ENCODE measurements at regions not wholly inside any gene's neighbourhood (a gene's known extent, or its start where the extent isn't known, plus 50 kb on each side); places are given as distances from the start of the nearest gene placed in this dataset.

GRCh38 chr9:117779760-117780159 is 75.6 kb downstream of the TLR4 start:
- Histone ChIP-seq H2AFZ (ENCODE audit: control insufficient read depth, low read length) (no peak overlapping the region), H3K4me2 (ENCODE audit: control insufficient read depth, extremely low read depth, insufficient read depth, low read depth, low read length) (no peak overlapping the region), H3K4me3 (ENCODE audit: control insufficient read depth in 2 of 3, extremely low read depth in 1 of 3, insufficient read depth in 2 of 3, low read depth in 1 of 3, low read length in 3 of 3) (no peak overlapping the region), H3K9ac (ENCODE audit: control insufficient read depth, extremely low read depth, insufficient read depth, low read length) (no peak overlapping the region), H3K9me1 (ENCODE audit: control insufficient read depth, extremely low read depth, insufficient read depth, low read length) (no peaks in the 10 kb centered on the region), H3K36me3 (ENCODE audit: control insufficient read depth in 2 of 2, extremely low read depth in 1 of 2, insufficient read depth in 2 of 2, low read length in 2 of 2) (no peaks in the 10 kb centered on the region), H4K20me1 (ENCODE audit: control insufficient read depth, extremely low read depth, insufficient read depth, low read length) (no peaks in the 10 kb centered on the region), H3K4me1 (ENCODE audit: control insufficient read depth, extremely low read depth, insufficient read depth, low read length) (no peaks in the 10 kb centered on the region), H3K27ac (ENCODE audit: control insufficient read depth, insufficient read depth, low read length) (no peak overlapping the region), H3K79me2 (ENCODE audit: control insufficient read depth, insufficient read depth, low read length) (no peaks in the 10 kb centered on the region), H3K27me3 (ENCODE audit: control insufficient read depth, extremely low read depth, insufficient read depth, low read length) (no peaks in the 10 kb centered on the region), H3K9me3 (ENCODE audit: control insufficient read depth, low read depth, low read length) (no peaks in the 10 kb centered on the region)
- dilution Hi-C loops (cut with MboI; ENCODE audit: extremely low pct_ligation_motif_present, low sequenced_read_pairs), result no loop called here
- FAIRE-seq, result no peak
- no peak for TF ChIP-seq CTCF (optimal IDR thresholded peaks at IDR 0.05 in 1 of 3, IDR thresholded peaks at IDR 0.05 in 1 of 3, conservative IDR thresholded peaks at IDR 0.05 in 1 of 3; ENCODE audit: extremely low read depth in 1 of 3, insufficient read depth in 2 of 3, low read length in 3 of 3)
- no peak for TF ChIP-seq EZH2 (IDR thresholded peaks at IDR 0.05; ENCODE audit: low read length)
- DNase-seq (ENCODE audit: low read depth, low spot score), result no peak

GRCh38 chr9:117782931-117783788 is 79.0 kb downstream of the TLR4 start:
- DNase-seq (ENCODE audit: low read depth, low spot score) (no peak), FAIRE-seq (peak; percentile 5)
- Histone ChIP-seq H3K79me2 (ENCODE audit: control insufficient read depth, insufficient read depth, low read length) (no peaks in the 10 kb centered on the region), H3K4me3 (ENCODE audit: control insufficient read depth in 2 of 3, extremely low read depth in 1 of 3, insufficient read depth in 2 of 3, low read depth in 1 of 3, low read length in 3 of 3) (peak overlapping the region in 2 of 3 experiments; percentile 31 to 61), H2AFZ (ENCODE audit: control insufficient read depth, low read length) (peak overlapping the region; percentile 94), H3K9me1 (ENCODE audit: control insufficient read depth, extremely low read depth, insufficient read depth, low read length) (no peaks in the 10 kb centered on the region), H3K27ac (ENCODE audit: control insufficient read depth, insufficient read depth, low read length) (no peak overlapping the region), H3K27me3 (ENCODE audit: control insufficient read depth, extremely low read depth, insufficient read depth, low read length) (no peaks in the 10 kb centered on the region), H3K4me2 (ENCODE audit: control insufficient read depth, extremely low read depth, insufficient read depth, low read depth, low read length) (peak overlapping the region; percentile 68), H3K4me1 (ENCODE audit: control insufficient read depth, extremely low read depth, insufficient read depth, low read length) (no peaks in the 10 kb centered on the region), H4K20me1 (ENCODE audit: control insufficient read depth, extremely low read depth, insufficient read depth, low read length) (no peaks in the 10 kb centered on the region), H3K9me3 (ENCODE audit: control insufficient read depth, low read depth, low read length) (no peaks in the 10 kb centered on the region), H3K9ac (ENCODE audit: control insufficient read depth, extremely low read depth, insufficient read depth, low read length) (no peak overlapping the region), H3K36me3 (ENCODE audit: control insufficient read depth in 2 of 2, extremely low read depth in 1 of 2, insufficient read depth in 2 of 2, low read length in 2 of 2) (no peaks in the 10 kb centered on the region)
- dilution Hi-C loops (cut with MboI; ENCODE audit: extremely low pct_ligation_motif_present, low sequenced_read_pairs), result no loop called here
- TF ChIP-seq EZH2 (IDR thresholded peaks at IDR 0.05; ENCODE audit: low read length) (no peak), CTCF (optimal IDR thresholded peaks at IDR 0.05 in 1 of 3, IDR thresholded peaks at IDR 0.05 in 1 of 3, conservative IDR thresholded peaks at IDR 0.05 in 1 of 3; ENCODE audit: extremely low read depth in 1 of 3, insufficient read depth in 2 of 3, low read length in 3 of 3) (peak; percentile 56 to 78 (median 60))
